ENCODE measurements at regions not wholly inside any gene's neighbourhood (a gene's known extent, or its start where the extent isn't known, plus 50 kb on each side); places are given as distances from the start of the nearest gene placed in this dataset.

DNA sequence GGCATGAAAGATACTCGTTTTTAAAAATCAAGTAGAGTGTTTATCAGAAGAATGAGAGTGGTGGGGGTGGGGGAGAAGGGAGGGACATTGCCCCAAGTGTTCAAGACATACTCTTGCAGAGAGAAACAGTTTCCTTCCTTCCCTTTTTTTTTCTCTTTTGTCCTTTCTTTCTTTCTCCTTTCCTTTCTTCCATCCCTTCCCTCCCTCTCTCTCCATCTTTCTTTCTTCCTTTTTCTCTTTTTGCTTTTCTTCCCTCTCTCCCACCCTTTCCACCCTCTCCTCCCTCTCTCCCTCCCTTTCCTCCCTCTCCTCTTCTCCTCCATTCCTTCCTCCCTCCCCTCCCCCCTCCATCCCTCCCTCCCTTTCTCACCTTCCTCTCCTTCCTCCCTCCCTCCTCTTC lies 478.3 kb upstream of the EDIL3 start:
- TF ChIP-seq, protein P1, sequence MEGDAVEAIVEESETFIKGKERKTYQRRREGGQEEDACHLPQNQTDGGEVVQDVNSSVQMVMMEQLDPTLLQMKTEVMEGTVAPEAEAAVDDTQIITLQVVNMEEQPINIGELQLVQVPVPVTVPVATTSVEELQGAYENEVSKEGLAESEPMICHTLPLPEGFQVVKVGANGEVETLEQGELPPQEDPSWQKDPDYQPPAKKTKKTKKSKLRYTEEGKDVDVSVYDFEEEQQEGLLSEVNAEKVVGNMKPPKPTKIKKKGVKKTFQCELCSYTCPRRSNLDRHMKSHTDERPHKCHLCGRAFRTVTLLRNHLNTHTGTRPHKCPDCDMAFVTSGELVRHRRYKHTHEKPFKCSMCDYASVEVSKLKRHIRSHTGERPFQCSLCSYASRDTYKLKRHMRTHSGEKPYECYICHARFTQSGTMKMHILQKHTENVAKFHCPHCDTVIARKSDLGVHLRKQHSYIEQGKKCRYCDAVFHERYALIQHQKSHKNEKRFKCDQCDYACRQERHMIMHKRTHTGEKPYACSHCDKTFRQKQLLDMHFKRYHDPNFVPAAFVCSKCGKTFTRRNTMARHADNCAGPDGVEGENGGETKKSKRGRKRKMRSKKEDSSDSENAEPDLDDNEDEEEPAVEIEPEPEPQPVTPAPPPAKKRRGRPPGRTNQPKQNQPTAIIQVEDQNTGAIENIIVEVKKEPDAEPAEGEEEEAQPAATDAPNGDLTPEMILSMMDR (IDR thresholded peaks at IDR 0.05; ENCODE audit: insufficient read depth, low read length) = no peak

DNA sequence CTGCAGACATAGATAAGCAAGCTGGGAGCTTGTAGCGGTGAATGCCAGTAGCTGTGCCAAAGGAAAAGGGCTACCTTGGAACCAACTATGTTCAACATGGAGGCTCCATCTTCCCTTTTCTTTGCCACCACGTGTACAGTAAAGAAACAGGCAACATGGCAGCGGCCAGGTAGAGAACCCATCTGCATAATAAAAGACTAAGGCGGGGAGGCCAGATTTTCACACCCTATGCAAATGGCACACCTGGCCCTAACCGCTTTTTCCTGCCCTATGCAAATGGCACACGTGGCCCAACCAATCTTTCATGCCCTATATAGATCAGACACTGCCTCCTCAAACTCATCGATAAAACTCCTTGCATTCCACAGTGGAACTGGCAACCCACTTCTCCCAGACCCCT lies 477.5 kb upstream of the EDIL3 start:
- TF ChIP-seq, protein P1 (IDR thresholded peaks at IDR 0.05; ENCODE audit: insufficient read depth, low read length) = no peak
- no peak overlapping the region for H3K4me3 ChIP-seq (ENCODE audit: low read depth, low read length)
- DNase-seq (ENCODE audit: low read depth) = no peak

More for the DNA sequence above, 478.3 kb upstream of the EDIL3 start:
- no peak for DNase-seq (ENCODE audit: low read depth)
- H3K4me3 ChIP-seq (ENCODE audit: low read depth, low read length) = no peak overlapping the region

DNA sequence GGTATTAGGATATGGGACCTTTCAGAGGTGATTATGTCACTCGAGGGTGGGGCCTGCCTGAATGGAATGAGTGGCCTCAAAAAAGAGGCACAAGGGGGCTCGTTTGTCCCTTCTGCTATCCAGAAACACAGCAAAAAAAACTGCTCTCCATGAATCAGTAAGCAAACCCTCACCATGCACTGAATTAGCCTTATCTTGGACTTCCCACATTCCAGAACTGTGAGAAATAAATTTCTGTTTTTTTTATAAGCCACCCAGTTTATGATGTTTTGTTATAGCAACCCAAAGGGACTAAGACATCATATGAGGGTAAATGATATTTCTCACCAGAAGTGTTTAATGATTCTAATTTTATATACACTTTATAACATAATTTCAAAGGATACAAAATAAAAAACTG lies 476.6 kb upstream of the EDIL3 start:
- H3K4me3 ChIP-seq (ENCODE audit: low read depth, low read length) = no peak overlapping the region
- DNase-seq (ENCODE audit: low read depth) = no peak
- TF ChIP-seq, protein P1 (IDR thresholded peaks at IDR 0.05; ENCODE audit: insufficient read depth, low read length) = no peak

DNA sequence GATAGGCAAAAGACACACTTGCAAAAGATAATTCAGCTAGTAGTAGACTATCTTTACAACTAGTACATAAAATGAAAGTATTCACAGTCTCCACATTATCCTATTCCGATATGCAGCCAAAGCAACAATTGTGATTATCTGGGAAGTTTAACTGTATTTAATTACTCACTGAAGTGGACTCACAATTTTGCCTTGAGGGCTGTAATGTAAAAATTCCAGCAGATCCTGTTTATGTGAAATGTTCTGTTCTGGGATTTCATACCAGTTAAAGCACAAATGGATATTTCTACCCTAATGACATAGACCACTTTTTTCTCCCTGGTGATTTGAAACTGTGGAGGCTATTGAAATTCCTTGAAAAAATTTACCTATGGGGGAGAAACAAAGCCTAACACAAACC lies 474.4 kb upstream of the EDIL3 start:
- no peak overlapping the region for H3K4me3 ChIP-seq (ENCODE audit: low read depth, low read length)
- DNase-seq (ENCODE audit: low read depth) = no peak
- TF ChIP-seq, protein P1 (IDR thresholded peaks at IDR 0.05; ENCODE audit: insufficient read depth, low read length) = no peak

DNA sequence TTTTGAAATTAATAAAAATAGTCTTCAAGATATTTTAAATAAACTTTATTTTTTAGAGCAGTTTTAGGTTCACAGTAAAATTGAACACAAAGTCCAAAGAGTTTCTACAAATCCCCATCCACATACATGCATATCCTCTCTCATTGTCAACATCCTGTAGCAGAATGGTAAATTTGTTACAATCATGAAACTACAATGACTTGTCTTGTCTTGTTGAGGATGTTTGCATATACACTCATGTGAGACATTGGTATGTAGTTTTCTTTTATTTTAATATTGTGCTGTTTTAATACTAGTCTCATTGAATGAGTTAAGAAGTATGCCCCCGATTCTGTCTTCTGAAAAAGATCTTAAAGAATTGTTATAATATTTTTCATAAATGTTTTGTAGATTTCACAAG lies 447.0 kb upstream of the EDIL3 start:
- no peak for DNase-seq (ENCODE audit: low read depth)
- no peak overlapping the region for H3K4me3 ChIP-seq (ENCODE audit: low read depth, low read length)
- TF ChIP-seq, protein P1 (IDR thresholded peaks at IDR 0.05; ENCODE audit: insufficient read depth, low read length) = no peak

DNA sequence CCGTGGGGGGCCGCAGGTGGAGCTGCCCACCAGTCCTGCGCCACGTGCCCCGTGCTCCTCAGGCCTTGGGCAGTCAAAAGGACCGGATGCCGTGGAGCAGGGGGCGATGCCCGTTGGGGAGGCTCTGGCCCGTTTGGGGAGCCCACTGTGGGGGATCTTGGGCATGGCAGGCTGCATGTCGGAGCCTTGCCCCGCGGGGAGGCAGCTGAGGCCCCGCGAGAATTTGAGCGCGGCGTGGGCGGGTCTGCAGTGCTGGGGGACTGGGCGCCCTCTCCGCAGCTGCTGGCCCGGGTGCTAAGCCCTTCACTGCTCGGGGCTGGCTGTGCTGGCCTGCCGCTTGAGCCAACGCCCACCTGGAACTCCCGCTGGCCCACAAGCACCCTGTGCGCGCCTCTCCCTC lies 445.6 kb upstream of the EDIL3 start:
- TF ChIP-seq, protein P1 (IDR thresholded peaks at IDR 0.05; ENCODE audit: insufficient read depth, low read length) = no peak
- H3K4me3 ChIP-seq (ENCODE audit: low read depth, low read length) = no peak overlapping the region
- DNase-seq (ENCODE audit: low read depth) = no peak

DNA sequence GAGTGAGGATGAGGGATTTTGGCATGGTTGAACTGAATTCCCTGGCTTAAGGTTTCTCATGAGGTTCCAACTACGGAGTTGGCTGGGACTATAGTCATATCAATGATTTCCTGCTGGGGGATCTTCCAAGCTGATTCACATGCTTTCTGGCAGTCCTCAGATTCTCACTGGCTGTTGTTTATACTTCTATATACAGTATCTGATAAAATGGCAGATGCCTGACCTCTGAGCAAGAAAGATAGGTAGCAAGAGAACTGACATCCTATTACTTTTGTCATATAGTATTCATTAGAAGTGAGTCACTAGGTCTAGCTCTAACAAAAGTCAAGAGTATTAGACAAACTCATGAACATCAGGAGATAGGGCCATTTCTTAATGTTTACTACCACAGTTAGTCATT lies 440.9 kb upstream of the EDIL3 start:
- peak; percentile 55 for DNase-seq (ENCODE audit: low read depth)
- TF ChIP-seq, protein P1 (IDR thresholded peaks at IDR 0.05; ENCODE audit: insufficient read depth, low read length) = no peak
- H3K4me3 ChIP-seq (ENCODE audit: low read depth, low read length) = no peak overlapping the region
